ENCODE measurements at regions not wholly inside any gene's neighbourhood (a gene's known extent, or its start where the extent isn't known, plus 50 kb on each side); places are given as distances from the start of the nearest gene placed in this dataset.

GRCh38 chr6:138592749-138593123, 93.4 kb upstream of the NHSL1 start:
- TF ChIP-seq TRIM28 (IDR thresholded peaks at IDR 0.05; ENCODE audit: borderline replicate concordance, low read length): no peak
- TF ChIP-seq ZNF639 (tag by site-specific recombination; IDR thresholded peaks at IDR 0.05): no peak
- TF ChIP-seq ZNF423 (tag by site-specific recombination; IDR thresholded peaks at IDR 0.05): no peak
- TF ChIP-seq, protein P1, sequence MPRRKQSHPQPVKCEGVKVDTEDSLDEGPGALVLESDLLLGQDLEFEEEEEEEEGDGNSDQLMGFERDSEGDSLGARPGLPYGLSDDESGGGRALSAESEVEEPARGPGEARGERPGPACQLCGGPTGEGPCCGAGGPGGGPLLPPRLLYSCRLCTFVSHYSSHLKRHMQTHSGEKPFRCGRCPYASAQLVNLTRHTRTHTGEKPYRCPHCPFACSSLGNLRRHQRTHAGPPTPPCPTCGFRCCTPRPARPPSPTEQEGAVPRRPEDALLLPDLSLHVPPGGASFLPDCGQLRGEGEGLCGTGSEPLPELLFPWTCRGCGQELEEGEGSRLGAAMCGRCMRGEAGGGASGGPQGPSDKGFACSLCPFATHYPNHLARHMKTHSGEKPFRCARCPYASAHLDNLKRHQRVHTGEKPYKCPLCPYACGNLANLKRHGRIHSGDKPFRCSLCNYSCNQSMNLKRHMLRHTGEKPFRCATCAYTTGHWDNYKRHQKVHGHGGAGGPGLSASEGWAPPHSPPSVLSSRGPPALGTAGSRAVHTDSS (tag by site-specific recombination; IDR thresholded peaks at IDR 0.05): no peak
- TF ChIP-seq, protein P2, sequence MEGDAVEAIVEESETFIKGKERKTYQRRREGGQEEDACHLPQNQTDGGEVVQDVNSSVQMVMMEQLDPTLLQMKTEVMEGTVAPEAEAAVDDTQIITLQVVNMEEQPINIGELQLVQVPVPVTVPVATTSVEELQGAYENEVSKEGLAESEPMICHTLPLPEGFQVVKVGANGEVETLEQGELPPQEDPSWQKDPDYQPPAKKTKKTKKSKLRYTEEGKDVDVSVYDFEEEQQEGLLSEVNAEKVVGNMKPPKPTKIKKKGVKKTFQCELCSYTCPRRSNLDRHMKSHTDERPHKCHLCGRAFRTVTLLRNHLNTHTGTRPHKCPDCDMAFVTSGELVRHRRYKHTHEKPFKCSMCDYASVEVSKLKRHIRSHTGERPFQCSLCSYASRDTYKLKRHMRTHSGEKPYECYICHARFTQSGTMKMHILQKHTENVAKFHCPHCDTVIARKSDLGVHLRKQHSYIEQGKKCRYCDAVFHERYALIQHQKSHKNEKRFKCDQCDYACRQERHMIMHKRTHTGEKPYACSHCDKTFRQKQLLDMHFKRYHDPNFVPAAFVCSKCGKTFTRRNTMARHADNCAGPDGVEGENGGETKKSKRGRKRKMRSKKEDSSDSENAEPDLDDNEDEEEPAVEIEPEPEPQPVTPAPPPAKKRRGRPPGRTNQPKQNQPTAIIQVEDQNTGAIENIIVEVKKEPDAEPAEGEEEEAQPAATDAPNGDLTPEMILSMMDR (tag by site-specific recombination; IDR thresholded peaks at IDR 0.05): no peak
- TF ChIP-seq HOXA7 (CRISPR knock-in tag; IDR thresholded peaks at IDR 0.05; ENCODE audit: borderline replicate concordance): no peak
- TF ChIP-seq ZNF140 (tag by site-specific recombination; IDR thresholded peaks at IDR 0.05): no peak
- TF ChIP-seq KLF16 (tag by site-specific recombination; IDR thresholded peaks at IDR 0.05): no peak
- TF ChIP-seq MZF1 (tag by site-specific recombination; IDR thresholded peaks at IDR 0.05; ENCODE audit: borderline replicate concordance): no peak
- no peak for TF ChIP-seq YY1 (tag by site-specific recombination; IDR thresholded peaks at IDR 0.05)
- TF ChIP-seq ZNF335 (tag by site-specific recombination; conservative IDR thresholded peaks at IDR 0.05): no peak
- no peak for TF ChIP-seq FEZF1 (tag by site-specific recombination; IDR thresholded peaks at IDR 0.05)
- TF ChIP-seq ATF2 (tag by site-specific recombination; IDR thresholded peaks at IDR 0.05; ENCODE audit: low read depth): no peak

All from HEK293 (cell line).